Chondrocyte (in vitro differentiated cells): ENCODE measurements at regions not wholly inside any gene's neighbourhood (a gene's known extent, or its start where the extent isn't known, plus 50 kb on each side); places are given as distances from the start of the nearest gene placed in this dataset.
"Not testable (repeated sequence)": the region's sequence is repeated elsewhere in the genome, so short reads cannot be mapped to it uniquely, and the experiment has no call there.

Experiments used
- DNase-seq: peaks from one replicate; pipeline ENCODE4 v3.0.0; 2021; ENCODE audit warnings: mixed read lengths, low spot score
- H3K27ac Mint-ChIP-seq: one replicate; pipeline ENCODE4 v1.8.0; 2021; ENCODE audit warnings: mild to moderate bottlenecking, moderate library complexity, mixed read lengths; ENCODE audit not compliant: unreplicated experiment
- H3K27me3 Mint-ChIP-seq: 2 replicates; pipeline ENCODE4 v1.8.0; 2021; ENCODE audit warnings: low read depth, mixed read lengths
- H3K36me3 Mint-ChIP-seq: 2 replicates; pipeline ENCODE4 v1.8.0; 2021; ENCODE audit warnings: low read depth, mixed read lengths
- H3K4me1 Mint-ChIP-seq: 2 replicates; pipeline ENCODE4 v1.8.0; 2021; ENCODE audit warnings: low read depth, mild to moderate bottlenecking, mixed read lengths
- H3K4me3 Mint-ChIP-seq: one replicate; pipeline ENCODE4 v1.8.0; 2021; ENCODE audit warnings: mild to moderate bottlenecking, moderate library complexity, mixed read lengths; ENCODE audit not compliant: unreplicated experiment
- H3K9me3 Mint-ChIP-seq: 2 replicates; pipeline ENCODE4 v1.8.0; 2021; ENCODE audit warnings: low read depth, mixed read lengths

DNA sequence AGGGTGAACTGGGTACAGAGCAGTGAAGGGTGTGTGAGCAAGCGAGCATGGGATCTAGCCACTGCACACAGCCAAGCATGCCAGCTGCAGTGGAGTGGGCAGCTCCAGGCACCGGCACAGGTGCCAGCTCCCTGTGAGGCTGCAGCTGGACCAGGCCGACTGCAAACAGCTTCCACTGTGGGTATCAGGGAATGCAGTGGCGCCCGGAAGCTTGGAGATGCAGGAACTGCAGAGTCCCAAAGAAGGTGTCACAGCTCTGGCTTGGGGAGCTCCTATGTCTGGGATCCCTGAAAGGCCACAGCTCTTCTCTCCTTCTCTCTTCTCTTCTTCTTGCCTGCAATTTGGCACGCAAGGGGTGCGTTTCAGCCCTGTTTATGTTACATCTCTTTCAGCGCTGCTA, 4093.3 kb upstream of the OR11H1 start:
- not testable (repeated sequence) for H3K4me3 Mint-ChIP-seq, H3K4me1 Mint-ChIP-seq, H3K27ac Mint-ChIP-seq, H3K36me3 Mint-ChIP-seq, H3K9me3 Mint-ChIP-seq, H3K27me3 Mint-ChIP-seq
- DNase-seq, result peak; percentile 68
